HCT116 (cell line): ENCODE measurements at regions not wholly inside any gene's neighbourhood (a gene's known extent, or its start where the extent isn't known, plus 50 kb on each side); places are given as distances from the start of the nearest gene placed in this dataset.

ENCODE experiments used
- ATAC-seq: fragments of 200-7000 bp; cut with Tn5 transposase; 2 replicates; pipeline ENCODE4 v1.9.1; 2020; ENCODE audit warnings: mild to moderate bottlenecking, moderate library complexity
- BruUV-seq: library from RNA; stranded (reverse); fragments of 400-500 nt; replicated peaks from 2 replicates; lab custom pipeline; 2021; lab: Mats Ljungman, UMichigan
- CTCF ChIA-PET: fragments of 300-600 bp; sonication (Branson Sonifier 250); formaldehyde crosslinking; loops from one replicate; lab custom pipeline; 2021; ENCODE audit warnings: antibody characterized with exemption; lab: Charles Lee
- POLR2A ChIA-PET: fragments of 300-600, 350-600 bp; sonication (Branson Sonifier 250); formaldehyde crosslinking; loops from one replicate; lab custom pipeline; 2021; ENCODE audit warnings: antibody characterized with exemption; lab: Charles Lee
- RAD21 ChIA-PET, 2 experiments: fragments of 300-600 bp; sonication (Branson Sonifier 250); formaldehyde crosslinking; loops; one replicate each; lab custom pipeline; 2023; ENCODE audit warnings: low total read pairs in 2 of 2; ENCODE audit not compliant: uncharacterized antibody in 2 of 2, unreplicated experiment in 2 of 2, low non-redundant PET in 1 of 2; lab: Charles Lee
- DNase-seq: peaks from one replicate; pipeline ENCODE4 v3.0.0-alpha.2; 2010; ENCODE audit warnings: low read depth, low spot score
- H2AFZ ChIP-seq: fragments of 200-600 bp; shearing (Covaris generic), sonication (generic); 2 replicates; pipeline ENCODE4 v1.6.1; 2017; ENCODE audit warnings: low read depth, mixed run types, mixed read lengths, antibody characterized with exemption, low read length; ENCODE audit not compliant: poor library complexity, severe bottlenecking
- H3K27ac ChIP-seq: 2 replicates; pipeline ENCODE4 v1.5.1; 2012; ENCODE audit warnings: low read depth, low read length
- H3K27me3 ChIP-seq: fragments of 200-600 bp; sonication (generic); 2 replicates; pipeline ENCODE4 v1.6.1; 2016; ENCODE audit warnings: mixed run types, low read length, mixed read lengths; ENCODE audit not compliant: insufficient read depth
- H3K36me3 ChIP-seq, 2 experiments: fragments of 200-500 bp in 1 of 2; fragments of 200-600 bp in 1 of 2; sonication (Bioruptor generic) in 1 of 2; sonication (generic) in 1 of 2; 2 replicates each; pipeline versions ENCODE4 v1.5.1 to v1.6.1; 2014 to 2016; ENCODE audit warnings: low read length in 2 of 2, inconsistent platforms in 1 of 2, mixed read lengths in 1 of 2, mixed run types in 1 of 2; ENCODE audit not compliant: insufficient read depth in 2 of 2, control insufficient read depth in 1 of 2
- H3K4me1 ChIP-seq, 2 experiments: fragments of 200-600 bp in 1 of 2; sonication (generic) in 1 of 2; 2 replicates each; pipeline versions ENCODE4 v1.5.1 to v1.6.1; 2012 to 2017; ENCODE audit warnings: low read length in 2 of 2, inconsistent platforms in 1 of 2, mild to moderate bottlenecking in 1 of 2, mixed read lengths in 1 of 2, mixed run types in 1 of 2, moderate library complexity in 1 of 2; ENCODE audit not compliant: insufficient read depth in 2 of 2, control insufficient read depth in 1 of 2
- H3K4me2 ChIP-seq: fragments of 200-600 bp; sonication (generic); 2 replicates; pipeline ENCODE4 v1.6.1; 2017; ENCODE audit warnings: mixed run types, low read length, mixed read lengths
- H3K4me3 ChIP-seq, 2 experiments: fragments of 200-600 bp in 1 of 2; sonication (generic) in 1 of 2; replicated peaks in 1 of 2; 2 replicates each; pipeline ENCODE4 v1.5.1; 2011 to 2016; ENCODE audit warnings: low read length in 2 of 2, control low read depth in 1 of 2, low read depth in 1 of 2, mild to moderate bottlenecking in 1 of 2, mixed read lengths in 1 of 2, mixed run types in 1 of 2
- H3K79me2 ChIP-seq: fragments of 200-600 bp; sonication (generic); 2 replicates; pipeline ENCODE4 v1.6.1; 2017; ENCODE audit warnings: mild to moderate bottlenecking, mixed run types, low read length, moderate library complexity, mixed read lengths; ENCODE audit not compliant: insufficient read depth
- H3K9ac ChIP-seq: fragments of 200-600 bp; sonication (generic); 2 replicates; pipeline ENCODE4 v1.6.1; 2016; ENCODE audit warnings: low read length, mixed read lengths
- H3K9me2 ChIP-seq: fragments of 200-600 bp; sonication (generic), shearing (Covaris generic); 2 replicates; pipeline ENCODE4 v1.6.1; 2017; ENCODE audit warnings: mixed run types, mild to moderate bottlenecking, moderate library complexity; ENCODE audit not compliant: insufficient read depth
- H3K9me3 ChIP-seq, 2 experiments: fragments of 200-500 bp in 1 of 2; fragments of 200-600 bp in 1 of 2; sonication (Bioruptor generic) in 1 of 2; sonication (generic) in 1 of 2; 2 replicates each; pipeline ENCODE4 v1.6.1; 2014 to 2017; ENCODE audit warnings: low read length in 2 of 2, mixed read lengths in 2 of 2, inconsistent platforms in 1 of 2, low read depth in 1 of 2, mild to moderate bottlenecking in 1 of 2, mixed run types in 1 of 2, moderate library complexity in 1 of 2; ENCODE audit not compliant: control insufficient read depth in 1 of 2, insufficient read depth in 1 of 2
- H4K20me1 ChIP-seq: fragments of 200-600 bp; sonication (generic), shearing (Covaris generic); 2 replicates; pipeline ENCODE4 v1.6.1; 2017; ENCODE audit warnings: mixed run types, mild to moderate bottlenecking, moderate library complexity; ENCODE audit not compliant: insufficient read depth
- CEBPB ChIP-seq: IDR thresholded peaks from 2 replicates; pipeline ENCODE4 v1.6.1; 2012; ENCODE audit warnings: low read depth
- ELF1 ChIP-seq: IDR thresholded peaks from 2 replicates; pipeline ENCODE4 v1.6.1; 2012; ENCODE audit warnings: low read depth, borderline replicate concordance
- EZH2phosphoT487 ChIP-seq: fragments of 200-600 bp; IDR thresholded peaks from 2 replicates; pipeline ENCODE4 v1.6.1; 2018; ENCODE audit warnings: antibody characterized with exemption, borderline replicate concordance
- JUND ChIP-seq: IDR thresholded peaks from 2 replicates; pipeline ENCODE4 v1.6.1; 2012
- POLR2A ChIP-seq: IDR thresholded peaks from 2 replicates; pipeline ENCODE4 v1.7.0; 2011; ENCODE audit warnings: borderline replicate concordance; ENCODE audit not compliant: insufficient read depth, insufficient read length; ENCODE audit errors: extremely low read depth
- POLR2AphosphoS5 ChIP-seq: IDR thresholded peaks from 2 replicates; pipeline ENCODE4 v1.6.1; 2011; ENCODE audit warnings: mild to moderate bottlenecking, low read depth, low read length, moderate library complexity
- YY1 ChIP-seq: IDR thresholded peaks from 2 replicates; pipeline ENCODE4 v1.6.1; 2011; ENCODE audit warnings: low read length, low read depth, moderate library complexity, mild to moderate bottlenecking; ENCODE audit not compliant: insufficient replicate concordance; ENCODE audit errors: extremely low read depth
- intact Hi-C: fragments of 100-400 bp; cut with micrococcal nuclease; formaldehyde crosslinking; loops from 2 replicates; pipeline ENCODE4 v1.10.0; 2022
- TF ChIP-seq, protein P1 (sequence below): IDR thresholded peaks from 2 replicates; pipeline ENCODE4 v1.6.1; 2012

DNA sequence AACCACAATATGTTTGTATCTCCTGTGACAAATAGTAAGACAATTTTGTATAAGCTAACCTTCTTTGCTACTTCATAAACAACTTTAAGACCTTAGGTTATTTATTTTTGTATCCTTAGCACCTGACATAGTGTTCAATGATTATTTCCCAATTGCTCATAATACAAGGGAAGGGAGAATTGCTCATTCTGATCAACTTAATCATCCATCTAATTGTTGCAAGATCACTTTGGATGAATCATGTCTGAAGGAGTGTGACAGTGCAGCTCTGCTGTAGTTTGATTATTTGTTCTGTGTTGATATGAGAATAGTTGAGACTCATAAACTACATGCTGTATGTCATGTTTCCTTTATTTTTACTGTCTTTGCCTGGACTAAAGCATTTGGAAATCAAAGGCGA lies 721.3 kb upstream of the SEMA6A start:
- no peaks in the 10 kb centered on the region for H3K79me2 ChIP-seq
- no peak overlapping the region for H3K4me3 ChIP-seq
- no peak overlapping the region for H3K4me2 ChIP-seq
- ChIA-PET RAD21 (no interaction called here), CTCF (no interaction called here), POLR2A (no interaction called here)
- ATAC-seq (no peak), DNase-seq (no peak)
- no peak overlapping the region for H3K9ac ChIP-seq
- H3K9me2 ChIP-seq: no peaks in the 10 kb centered on the region
- no peaks in the 10 kb centered on the region for H3K9me3 ChIP-seq
- H2AFZ ChIP-seq: no peak overlapping the region
- no peaks in the 10 kb centered on the region for H3K4me1 ChIP-seq
- TF ChIP-seq, protein P1, sequence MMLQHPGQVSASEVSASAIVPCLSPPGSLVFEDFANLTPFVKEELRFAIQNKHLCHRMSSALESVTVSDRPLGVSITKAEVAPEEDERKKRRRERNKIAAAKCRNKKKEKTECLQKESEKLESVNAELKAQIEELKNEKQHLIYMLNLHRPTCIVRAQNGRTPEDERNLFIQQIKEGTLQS: no peak
- TF ChIP-seq POLR2A: no peak
- no peak for TF ChIP-seq POLR2AphosphoS5
- intact Hi-C loops: no loop called here
- H3K27me3 ChIP-seq: no peaks in the 10 kb centered on the region
- no peaks in the 10 kb centered on the region for H3K36me3 ChIP-seq
- no peaks in the 10 kb centered on the region for H4K20me1 ChIP-seq
- no TSS peak for BruUV-seq
- no peak overlapping the region for H3K27ac ChIP-seq

DNA sequence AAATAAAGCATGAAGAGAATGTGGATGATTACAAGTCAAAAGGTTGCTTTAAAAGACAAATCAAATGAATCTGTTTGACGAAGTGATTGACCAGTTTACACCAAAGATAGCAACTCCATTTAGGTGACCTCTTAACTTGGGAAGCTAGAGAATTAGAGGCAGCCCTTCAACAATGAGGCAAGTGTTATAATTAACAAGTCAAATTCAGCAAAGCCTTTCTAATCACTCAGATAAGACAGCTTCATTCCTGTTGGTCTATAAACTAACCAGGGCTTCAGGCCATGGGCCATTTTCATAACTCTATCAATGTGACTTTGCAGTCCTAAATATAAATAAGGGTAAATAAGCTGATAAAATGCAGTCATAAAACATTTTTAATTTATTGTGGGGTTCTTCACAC lies 712.2 kb upstream of the SEMA6A start:
- TF ChIP-seq, protein P1: no peak
- TF ChIP-seq ELF1: no peak
- no peak for TF ChIP-seq JUND
- no peak for TF ChIP-seq CEBPB
- no peak for TF ChIP-seq EZH2phosphoT487
- no peak for TF ChIP-seq YY1
- H3K4me2 ChIP-seq: no peak overlapping the region
- no peak overlapping the region for H2AFZ ChIP-seq
- no peak overlapping the region for H3K9ac ChIP-seq
- BruUV-seq: no TSS peak
- no peaks in the 10 kb centered on the region for H3K27me3 ChIP-seq
- no peaks in the 10 kb centered on the region for H3K9me2 ChIP-seq
- no peaks in the 10 kb centered on the region for H3K79me2 ChIP-seq
- POLR2A ChIA-PET: no interaction called here
- no peak overlapping the region for H3K27ac ChIP-seq
- DNase-seq (no peak), ATAC-seq (no peak)
- no peak overlapping the region for H3K4me3 ChIP-seq
- no peaks in the 10 kb centered on the region for H3K9me3 ChIP-seq
- RAD21 ChIA-PET: no interaction called here
- H4K20me1 ChIP-seq: no peaks in the 10 kb centered on the region
- intact Hi-C loops: no loop called here
- H3K36me3 ChIP-seq: no peaks in the 10 kb centered on the region
- CTCF ChIA-PET: no interaction called here
- H3K4me1 ChIP-seq: no peaks in the 10 kb centered on the region
